EH (cell line): ENCODE measurements at regions not wholly inside any gene's neighbourhood (a gene's known extent, or its start where the extent isn't known, plus 50 kb on each side); places are given as distances from the start of the nearest gene placed in this dataset.
"Not testable (repeated sequence)": the region's sequence is repeated elsewhere in the genome, so short reads cannot be mapped to it uniquely, and the experiment has no call there.

Source experiments
- DNase-seq: peaks from one replicate; pipeline ENCODE4 v3.0.0-alpha.2; 2015; ENCODE audit warnings: low read depth

DNA sequence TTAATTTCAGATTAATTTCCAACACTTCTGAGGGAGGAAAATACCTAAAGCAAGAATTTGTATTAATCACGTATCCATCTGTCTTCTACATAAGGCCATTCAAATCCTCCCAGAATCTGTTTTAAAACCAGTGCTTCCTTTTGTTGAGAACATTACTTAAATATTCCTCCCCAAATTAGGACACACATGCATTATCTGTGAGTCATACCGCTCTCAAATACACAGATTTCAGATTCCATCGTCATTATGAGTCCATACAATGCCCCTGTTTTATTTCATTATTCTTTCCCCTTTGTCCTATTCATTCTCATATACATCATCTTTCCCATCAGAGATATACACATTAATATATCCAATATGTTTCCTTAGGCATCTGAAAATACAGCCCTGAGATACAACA is 57.3 kb upstream of the PRSS12 start:
- peak; percentile 85 for DNase-seq

DNA sequence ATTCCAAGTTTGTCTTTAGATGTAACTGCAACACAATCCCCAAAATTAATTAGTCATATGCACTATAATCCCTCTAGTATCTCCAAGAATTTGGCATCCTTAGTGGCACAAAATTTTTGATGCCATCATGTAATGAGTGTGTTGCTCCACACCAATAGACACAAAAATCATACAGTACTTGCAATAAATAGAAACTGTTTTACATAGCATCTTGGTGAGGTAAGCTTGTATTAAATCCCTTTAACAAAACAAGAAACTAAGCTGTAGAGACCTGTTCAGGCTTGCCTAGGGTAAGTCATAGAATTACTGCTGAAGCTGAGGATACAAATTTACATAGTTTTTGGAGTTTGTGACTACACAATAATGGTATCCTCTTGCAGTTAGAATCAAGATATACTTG is 64.5 kb upstream of the PRSS12 start:
- DNase-seq = peak; percentile 69

DNA sequence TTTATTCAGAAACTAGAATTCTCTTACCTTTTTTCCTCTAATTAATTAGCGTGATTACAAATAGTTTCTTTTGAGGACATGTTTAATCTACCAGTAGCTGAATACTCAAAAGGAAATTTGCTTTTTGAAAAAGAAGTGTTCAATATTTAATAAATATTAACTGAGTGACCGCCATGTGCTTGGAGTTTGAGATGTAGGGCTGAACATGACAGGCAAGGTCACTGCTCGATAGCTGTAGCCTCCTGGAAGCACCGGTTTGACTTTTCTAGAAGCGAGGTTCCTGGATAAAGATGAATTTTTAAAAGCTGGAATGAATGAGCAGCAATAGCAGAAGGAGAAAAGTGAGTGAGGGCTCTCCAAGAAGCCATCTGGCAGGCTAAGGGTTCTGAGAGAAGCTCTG is 65.0 kb upstream of the PRSS12 start:
- not testable (repeated sequence) for DNase-seq

DNA sequence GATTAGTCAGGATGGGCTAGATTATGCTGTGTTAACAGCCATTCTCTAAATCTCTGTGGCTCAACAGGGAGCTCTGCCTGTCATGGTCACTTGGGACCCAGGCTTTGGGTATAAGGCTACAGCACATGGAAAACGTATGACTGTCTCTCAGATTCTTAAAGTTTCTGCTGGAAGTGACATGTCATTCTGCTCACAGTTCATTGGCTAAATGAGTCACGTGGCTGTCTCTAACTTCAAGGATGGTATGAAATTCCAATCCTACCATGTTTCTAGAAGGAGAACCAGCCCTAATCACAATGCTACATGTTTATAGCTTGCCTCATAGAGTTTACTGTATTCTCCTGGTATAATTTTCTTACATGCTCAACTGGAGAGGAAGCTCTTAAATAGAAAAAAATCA is 65.6 kb upstream of the PRSS12 start:
- not testable (repeated sequence) for DNase-seq

GRCh38 chr4:118419626-118420025 is 66.8 kb upstream of the PRSS12 start:
- DNase-seq = peak; percentile 79

DNA sequence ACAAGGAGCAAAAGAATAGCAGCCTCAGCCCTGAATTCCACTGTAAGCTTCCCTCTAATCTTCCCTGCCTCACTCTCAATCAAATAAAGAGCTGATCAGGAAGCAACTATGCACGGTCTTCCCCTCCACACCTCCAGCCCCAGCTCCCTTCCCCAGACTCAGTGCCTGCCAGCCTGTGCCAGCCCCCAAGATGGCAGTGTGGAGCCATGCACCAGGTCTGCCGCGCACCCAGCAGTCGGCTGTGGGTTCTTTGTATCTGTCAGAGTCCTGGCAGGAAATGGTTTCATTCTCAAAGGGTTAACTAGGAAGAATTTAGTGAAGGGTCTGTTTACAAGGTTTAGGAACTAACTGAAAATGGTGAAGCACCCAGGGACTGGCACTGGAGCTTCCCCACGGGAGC is 71.3 kb upstream of the PRSS12 start:
- peak; percentile 63 for DNase-seq

- not testable (repeated sequence) for DNase-seq
Measured at GRCh38 chr4:118428881-118429280, 76.1 kb upstream of the PRSS12 start.

DNA sequence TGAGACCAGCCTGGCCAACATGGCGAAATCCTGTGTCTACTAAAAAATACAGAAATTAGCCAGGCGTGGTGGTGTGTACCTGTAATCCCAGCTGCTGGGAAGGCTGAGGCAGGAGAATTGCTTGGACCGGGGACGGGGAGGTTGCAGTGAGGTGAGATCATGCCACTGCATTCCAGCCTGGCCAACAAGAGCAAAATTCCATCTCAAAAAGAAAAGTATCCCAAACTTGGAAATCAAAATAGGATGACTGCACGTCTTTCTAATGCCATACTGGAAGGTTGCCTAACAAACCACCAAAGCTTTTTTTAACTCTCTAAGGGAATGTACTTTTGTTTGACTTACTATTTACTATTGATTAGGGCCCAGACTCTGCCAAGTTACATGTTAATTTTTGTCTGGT is 79.6 kb upstream of the PRSS12 start:
- peak; percentile 55 for DNase-seq

GRCh38 chr4:118433612-118434375 is 81.0 kb upstream of the PRSS12 start:
- not testable (repeated sequence) for DNase-seq

DNA sequence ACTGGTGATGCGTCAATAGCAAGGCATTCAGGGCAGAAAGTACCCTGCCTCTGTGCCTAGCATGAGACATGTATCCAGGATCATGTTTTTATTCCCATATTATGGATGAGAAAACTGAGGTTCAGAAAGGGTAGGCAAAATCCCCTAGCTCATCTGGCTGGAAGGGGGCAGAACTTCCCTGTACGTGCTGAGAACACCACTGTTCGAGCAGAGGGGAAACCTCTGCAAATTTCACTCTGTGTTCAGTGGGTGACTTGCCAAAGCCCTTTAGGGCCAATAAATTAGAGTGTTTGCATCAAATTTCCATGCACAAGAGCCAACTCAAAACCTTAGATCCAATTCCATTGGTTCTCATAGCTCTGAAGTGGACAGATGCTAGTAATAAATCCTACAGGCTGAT is 82.6 kb upstream of the PRSS12 start:
- not testable (repeated sequence) for DNase-seq

DNA sequence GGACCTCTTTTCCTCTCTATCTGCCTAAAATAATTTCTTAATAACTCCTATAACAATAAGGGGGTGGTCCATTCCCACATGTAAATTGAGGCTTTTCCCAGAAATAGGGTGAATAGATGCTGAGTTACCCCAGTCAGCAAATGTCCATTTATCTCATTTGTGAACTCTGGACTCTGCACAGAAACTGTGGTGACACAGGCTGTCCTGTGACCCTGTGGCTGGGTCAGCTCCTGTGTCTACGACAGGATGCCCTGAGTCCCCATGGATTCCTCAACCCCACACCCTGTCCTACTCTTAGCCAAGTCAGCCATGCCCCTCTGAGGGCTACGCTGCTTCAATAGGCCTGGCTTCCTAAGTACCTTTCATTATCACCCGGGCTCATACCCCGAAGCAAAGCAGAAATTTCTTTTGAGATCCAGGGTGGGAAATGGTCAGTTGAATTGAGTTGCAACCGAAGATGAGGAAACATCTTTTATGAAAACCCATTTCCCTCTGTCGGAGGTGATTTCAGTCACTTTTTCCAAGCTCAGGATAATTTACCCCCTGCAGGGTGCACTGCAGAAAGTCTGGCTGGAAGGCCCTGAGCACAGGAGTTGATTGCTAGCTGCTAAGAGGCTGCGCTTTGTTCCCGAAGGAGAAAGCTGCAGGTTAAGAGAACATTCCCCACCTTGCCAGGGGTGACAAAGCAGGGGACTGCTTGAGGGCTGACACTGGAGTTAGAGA is 89.5 kb upstream of the PRSS12 start:
- DNase-seq = not testable (repeated sequence)

DNA sequence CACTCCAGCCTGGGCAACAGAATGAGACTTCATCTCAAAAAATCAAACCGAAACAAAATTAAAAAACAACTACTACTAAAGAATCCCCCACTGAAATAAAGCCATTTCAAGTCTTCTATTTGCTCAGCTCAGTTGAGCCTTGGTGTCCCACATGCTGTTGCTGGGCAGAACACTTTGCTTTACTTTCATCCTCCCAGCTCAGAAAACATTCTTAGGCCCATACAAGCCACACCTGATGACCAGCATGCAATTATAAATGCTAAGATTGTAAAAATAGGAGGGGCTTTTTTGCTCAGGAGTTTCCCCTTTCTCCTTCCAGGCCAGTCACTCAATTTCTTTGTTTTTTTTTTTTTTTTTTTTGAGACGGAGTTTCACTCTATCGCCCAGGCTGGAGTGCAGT is 94.6 kb upstream of the PRSS12 start:
- DNase-seq = not testable (repeated sequence)

DNA sequence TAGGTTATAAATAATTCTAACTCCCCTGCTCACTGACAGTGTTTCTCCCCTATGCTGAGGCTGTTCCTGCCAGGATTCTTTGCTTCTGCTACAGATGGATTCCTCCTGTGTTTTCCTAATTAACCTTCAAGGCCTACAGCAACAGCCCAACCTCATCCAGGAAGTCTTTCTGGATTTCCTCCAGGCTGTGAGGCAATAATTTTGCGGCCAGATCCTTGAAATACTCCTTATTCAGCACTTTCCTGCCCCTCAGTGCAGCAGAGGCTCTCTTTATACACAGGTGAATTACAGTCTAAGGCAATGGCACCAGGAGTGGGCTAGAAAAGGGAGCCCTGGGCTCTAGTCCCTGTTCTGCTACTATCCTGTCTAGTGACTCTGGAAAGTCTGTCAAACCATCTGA is 102.1 kb upstream of the PRSS12 start:
- DNase-seq = peak; percentile 49

- DNase-seq = peak; percentile 42
Measured at GRCh38 chr4:118461435-118461834, 108.6 kb upstream of the PRSS12 start.

DNA sequence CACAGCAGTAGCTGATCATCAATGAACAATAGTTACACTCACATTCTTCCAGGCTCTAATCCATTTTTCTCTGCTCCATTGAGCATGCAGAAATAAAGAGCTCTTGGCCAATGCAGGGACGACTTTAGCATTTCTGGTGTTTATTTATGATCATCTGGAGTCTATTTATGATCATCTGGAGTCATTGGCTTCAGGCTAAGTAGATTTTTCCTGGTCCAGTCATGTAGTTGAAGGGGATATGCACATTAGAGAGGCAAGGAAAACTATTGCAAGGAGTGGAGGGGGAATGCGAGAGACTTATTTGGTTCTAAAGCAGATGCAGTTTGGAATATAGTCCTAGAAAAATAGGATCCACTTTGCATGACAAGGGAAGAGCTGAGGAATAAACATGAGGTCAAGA is 113.0 kb upstream of the PRSS12 start:
- DNase-seq = peak; percentile 90

DNA sequence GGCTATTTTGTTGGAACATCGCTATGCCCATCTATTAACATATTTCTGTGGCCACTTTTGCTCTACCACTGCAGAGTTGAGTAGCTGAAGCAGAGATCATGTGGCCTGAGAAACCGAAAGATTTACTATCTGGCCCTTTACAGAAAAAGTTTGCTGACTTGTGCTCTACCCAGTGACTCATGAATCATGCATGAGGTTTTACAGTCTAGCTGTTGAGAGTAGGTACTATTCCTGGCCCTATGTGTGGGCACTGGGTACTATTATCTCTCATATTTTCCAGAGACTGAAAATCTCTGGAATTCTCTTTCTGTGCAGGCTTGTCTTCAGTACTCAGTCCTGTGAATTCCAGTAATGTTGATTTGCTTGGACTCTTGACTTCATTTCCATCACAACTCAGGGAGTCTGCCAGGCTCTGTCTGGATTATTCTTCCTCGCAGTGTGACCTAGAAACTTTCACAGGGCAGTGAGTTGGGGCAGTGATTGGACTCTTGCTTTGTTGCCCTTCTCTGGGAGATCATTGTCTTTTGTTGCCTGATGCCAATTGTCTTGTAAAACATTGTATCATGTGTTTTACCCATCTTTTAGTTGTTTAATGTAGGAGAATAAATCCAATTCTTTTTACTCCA is 121.3 kb upstream of the PRSS12 start:
- DNase-seq = peak; percentile 89

DNA sequence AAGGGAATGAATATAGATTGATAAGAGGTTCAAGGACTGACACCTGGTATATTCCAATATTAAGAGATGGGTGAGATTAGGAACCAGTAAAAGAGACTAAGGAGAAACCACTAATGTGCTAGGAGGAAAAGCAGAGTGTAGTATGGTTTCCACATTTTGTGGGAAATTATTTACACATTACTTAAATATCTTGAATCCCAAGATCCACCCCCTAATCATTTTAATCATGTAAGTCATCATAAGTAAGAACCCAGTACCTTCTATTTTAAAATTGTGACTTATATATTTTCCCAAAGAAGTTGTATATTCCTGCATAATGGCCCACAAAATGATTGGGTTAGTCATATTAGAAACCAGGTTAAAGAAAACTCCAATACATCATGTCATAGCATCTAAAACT is 122.0 kb upstream of the PRSS12 start:
- peak; percentile 61 for DNase-seq

- DNase-seq = not testable (repeated sequence)
Measured at GRCh38 chr4:118475901-118476300, 123.1 kb upstream of the PRSS12 start.

DNA sequence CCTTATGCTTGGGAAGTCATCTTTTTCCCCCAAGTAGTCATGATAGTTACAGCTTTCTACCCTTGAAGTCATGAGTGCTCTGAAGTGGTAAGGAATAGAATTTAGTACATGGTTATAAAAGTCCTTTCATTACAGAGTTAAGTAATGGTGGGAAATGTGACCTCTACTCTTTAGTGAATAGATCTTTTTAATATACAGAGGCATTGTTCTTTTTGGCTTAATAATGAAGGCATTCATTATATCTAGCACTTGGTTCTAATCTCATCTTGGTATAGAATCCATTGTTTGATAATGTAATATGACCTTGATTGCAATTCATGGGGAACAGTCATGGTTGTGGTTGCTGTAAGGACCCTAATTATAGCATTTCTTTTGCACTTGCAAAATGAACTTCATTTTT is 125.0 kb upstream of the PRSS12 start:
- not testable (repeated sequence) for DNase-seq

DNA sequence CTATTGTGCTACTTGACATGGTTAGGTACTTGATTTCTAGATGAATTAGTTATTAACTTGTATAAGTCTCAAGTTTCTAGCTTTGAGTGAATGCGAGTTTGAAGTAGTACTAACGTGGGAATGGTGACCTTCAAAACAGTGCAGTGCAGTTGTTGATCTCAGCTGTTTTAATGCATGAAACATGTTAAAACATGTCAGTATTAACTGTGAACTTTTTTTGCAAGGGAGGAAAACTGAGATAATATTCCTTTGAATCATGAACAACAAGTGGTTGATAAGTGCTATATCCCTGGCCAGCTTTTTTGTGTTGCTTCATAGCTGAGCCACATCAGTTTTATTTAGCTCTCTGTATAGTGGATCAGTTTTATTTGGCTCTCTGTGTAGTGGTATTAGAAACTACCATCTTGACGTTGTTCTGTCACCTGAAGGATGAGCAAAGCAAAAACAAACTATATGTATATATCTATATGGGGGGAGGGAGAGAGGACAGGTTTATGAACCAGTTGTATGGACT is 133.1 kb upstream of the PRSS12 start:
- not testable (repeated sequence) for DNase-seq

DNA sequence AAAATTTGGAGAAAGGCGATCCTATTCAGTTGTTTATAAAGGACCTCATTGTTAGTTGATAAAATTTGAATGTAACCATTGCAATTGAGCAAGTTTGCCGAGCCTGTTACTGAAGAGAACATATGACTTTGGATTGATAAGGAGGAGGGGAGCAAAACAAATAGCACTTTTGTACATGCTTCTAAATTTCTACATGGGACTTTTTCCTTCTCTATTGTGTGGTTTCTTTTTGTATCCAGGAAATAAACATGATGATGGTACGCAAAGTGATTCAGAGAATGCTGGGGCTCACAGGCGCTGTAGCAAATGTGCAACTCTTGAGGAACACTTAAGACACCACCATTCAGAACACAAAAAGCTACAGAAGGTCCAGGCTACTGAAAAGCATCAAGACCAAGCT is 140.2 kb upstream of the PRSS12 start:
- not testable (repeated sequence) for DNase-seq

DNA sequence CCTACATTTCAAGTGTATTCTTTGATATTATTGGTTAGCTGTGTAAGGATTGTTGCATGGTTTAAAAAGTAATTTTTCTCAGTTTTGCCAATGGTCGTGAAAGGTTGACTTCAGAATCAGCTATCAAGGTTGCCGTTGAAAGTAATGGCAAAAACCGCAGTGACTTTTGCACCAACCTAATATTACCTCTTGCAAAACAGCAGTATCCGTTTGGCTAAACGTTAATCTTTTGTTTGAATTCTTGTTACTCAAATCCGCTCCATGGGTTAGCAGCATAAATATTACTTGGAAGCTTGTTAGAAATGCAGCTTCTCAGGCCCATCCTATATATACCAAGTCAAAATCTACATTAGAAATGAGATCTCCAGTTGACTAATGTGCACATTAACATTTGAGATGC is 141.6 kb upstream of the PRSS12 start:
- DNase-seq = not testable (repeated sequence)

DNA sequence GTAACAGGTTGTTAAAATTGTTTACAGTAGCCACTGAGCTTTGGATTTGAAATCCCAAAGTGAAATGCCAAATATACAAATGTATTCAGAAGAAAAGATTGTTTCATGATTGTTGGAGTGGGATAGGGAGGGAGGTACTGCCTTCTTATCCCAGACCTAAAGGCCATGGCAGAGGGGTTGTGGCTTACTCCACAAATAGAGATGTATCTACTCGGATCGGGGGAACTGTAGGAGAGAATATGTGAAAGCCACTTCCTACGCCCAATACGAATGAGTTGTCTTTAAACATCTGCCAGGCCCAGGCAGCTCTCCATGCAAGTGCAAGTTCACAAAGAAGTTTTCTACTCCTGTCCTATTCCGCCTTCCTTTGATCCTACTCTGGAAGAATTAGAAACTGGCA is 150.2 kb upstream of the PRSS12 start:
- DNase-seq = not testable (repeated sequence)
